ENCODE measurements at regions not wholly inside any gene's neighbourhood (a gene's known extent, or its start where the extent isn't known, plus 50 kb on each side); places are given as distances from the start of the nearest gene placed in this dataset.

- TF ChIP-seq CTCF (IDR thresholded peaks at IDR 0.05; ENCODE audit: low read length) (no peak), EZH2 (optimal IDR thresholded peaks at IDR 0.05; ENCODE audit: low read depth, low read length) (no peak), EZH2phosphoT487 (IDR thresholded peaks at IDR 0.05; ENCODE audit: low read length) (no peak)
Measured at GRCh38 chr16:60510208-60510607, 1526.0 kb downstream of the CDH8 start.
